Thyroid gland (tissue), 4 donors: ENCODE measurements at regions not wholly inside any gene's neighbourhood (a gene's known extent, or its start where the extent isn't known, plus 50 kb on each side); places are given as distances from the start of the nearest gene placed in this dataset.

Experiments used
- POLR2A ChIP-seq, 2 donors: fragments of 450-650 bp; IDR thresholded peaks; one replicate each; pipeline ENCODE4 v1.6.1; 2017; ENCODE audit warnings: antibody characterized with exemption in 2 of 2, mild to moderate bottlenecking in 2 of 2, moderate library complexity in 1 of 2
- TF ChIP-seq, protein P1 (sequence below), 6 experiments: fragments of 200-600 bp in 3 of 6; fragments of 450-650 bp in 3 of 6; sonication (generic) in 3 of 6; IDR thresholded peaks; one replicate each; pipeline ENCODE4 v1.5.1; 2016 to 2019; ENCODE audit warnings: antibody characterized with exemption in 6 of 6, mild to moderate bottlenecking in 2 of 6, inconsistent platforms in 1 of 6, moderate library complexity in 1 of 6

- TF ChIP-seq, protein P1, sequence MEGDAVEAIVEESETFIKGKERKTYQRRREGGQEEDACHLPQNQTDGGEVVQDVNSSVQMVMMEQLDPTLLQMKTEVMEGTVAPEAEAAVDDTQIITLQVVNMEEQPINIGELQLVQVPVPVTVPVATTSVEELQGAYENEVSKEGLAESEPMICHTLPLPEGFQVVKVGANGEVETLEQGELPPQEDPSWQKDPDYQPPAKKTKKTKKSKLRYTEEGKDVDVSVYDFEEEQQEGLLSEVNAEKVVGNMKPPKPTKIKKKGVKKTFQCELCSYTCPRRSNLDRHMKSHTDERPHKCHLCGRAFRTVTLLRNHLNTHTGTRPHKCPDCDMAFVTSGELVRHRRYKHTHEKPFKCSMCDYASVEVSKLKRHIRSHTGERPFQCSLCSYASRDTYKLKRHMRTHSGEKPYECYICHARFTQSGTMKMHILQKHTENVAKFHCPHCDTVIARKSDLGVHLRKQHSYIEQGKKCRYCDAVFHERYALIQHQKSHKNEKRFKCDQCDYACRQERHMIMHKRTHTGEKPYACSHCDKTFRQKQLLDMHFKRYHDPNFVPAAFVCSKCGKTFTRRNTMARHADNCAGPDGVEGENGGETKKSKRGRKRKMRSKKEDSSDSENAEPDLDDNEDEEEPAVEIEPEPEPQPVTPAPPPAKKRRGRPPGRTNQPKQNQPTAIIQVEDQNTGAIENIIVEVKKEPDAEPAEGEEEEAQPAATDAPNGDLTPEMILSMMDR (IDR thresholded peaks at IDR 0.05), result no peak
- TF ChIP-seq POLR2A (IDR thresholded peaks at IDR 0.05), result no peak
Measured at GRCh38 chr6:6384520-6384919, 64.1 kb upstream of the F13A1 start.
